Right atrium auricular region (tissue), 2 donors: ENCODE measurements at regions not wholly inside any gene's neighbourhood (a gene's known extent, or its start where the extent isn't known, plus 50 kb on each side); places are given as distances from the start of the nearest gene placed in this dataset.
"Not testable (repeated sequence)": the region's sequence is repeated elsewhere in the genome, so short reads cannot be mapped to it uniquely, and the experiment has no call there.

ENCODE experiments used
- DNase-seq: peaks from one replicate; pipeline ENCODE4 v3.0.0-alpha.2; 2019; ENCODE audit warnings: low spot score
- H3K27ac ChIP-seq, 2 donors: fragments of 200-600 bp; sonication (generic); 1 replicate in 1 of 2; 2 replicates in 1 of 2; pipeline ENCODE4 v1.5.1; 2016 to 2019
- H3K27me3 ChIP-seq, 2 donors: fragments of 200-600 bp; sonication (generic); one replicate each; pipeline versions ENCODE4 v1.5.1 to v1.6.0; 2017 to 2019
- H3K36me3 ChIP-seq: fragments of 200-600 bp; sonication (generic); one replicate; pipeline ENCODE4 v1.5.1; 2016
- H3K4me1 ChIP-seq, 2 donors: fragments of 200-600 bp; sonication (generic); one replicate each; pipeline versions ENCODE4 v1.5.1 to v1.6.0; 2017 to 2019
- H3K4me3 ChIP-seq, 2 donors: fragments of 200-600 bp; sonication (generic); 1 replicate in 1 of 2; 2 replicates in 1 of 2; pipeline ENCODE4 v1.5.1; 2017 to 2019; ENCODE audit warnings: mild to moderate bottlenecking in 1 of 2, moderate library complexity in 1 of 2
- H3K9me3 ChIP-seq, 2 donors: fragments of 200-600 bp; sonication (generic); one replicate each; pipeline ENCODE4 v1.5.1; 2019
- CTCF ChIP-seq, 2 donors: fragments of 200-600 bp; sonication (generic); IDR thresholded peaks; one replicate each; pipeline ENCODE4 v1.5.1; 2019; ENCODE audit warnings: antibody characterized with exemption in 2 of 2

- Histone ChIP-seq H3K4me3 (no peak overlapping the region), H3K4me1 (no peaks in the 10 kb centered on the region), H3K27me3 (no peaks in the 10 kb centered on the region), H3K9me3 (no peaks in the 10 kb centered on the region), H3K36me3 (no peaks in the 10 kb centered on the region), H3K27ac (no peak overlapping the region)
- DNase-seq = no peak
- TF ChIP-seq CTCF (IDR thresholded peaks at IDR 0.05) = no peak
Measured at GRCh38 chr2:12618576-12618975, 98.2 kb upstream of the TRIB2 start.

- H3K27me3 ChIP-seq = no peaks in the 10 kb centered on the region
- H3K9me3 ChIP-seq = no peaks in the 10 kb centered on the region
- no peak overlapping the region for H3K4me3 ChIP-seq
- H3K4me1 ChIP-seq = no peaks in the 10 kb centered on the region
- no peaks in the 10 kb centered on the region for H3K36me3 ChIP-seq
- H3K27ac ChIP-seq = no peak overlapping the region
- no peak for DNase-seq
- no peak for TF ChIP-seq CTCF (IDR thresholded peaks at IDR 0.05)
Measured at GRCh38 chr2:12619975-12620374, 96.8 kb upstream of the TRIB2 start.

DNA sequence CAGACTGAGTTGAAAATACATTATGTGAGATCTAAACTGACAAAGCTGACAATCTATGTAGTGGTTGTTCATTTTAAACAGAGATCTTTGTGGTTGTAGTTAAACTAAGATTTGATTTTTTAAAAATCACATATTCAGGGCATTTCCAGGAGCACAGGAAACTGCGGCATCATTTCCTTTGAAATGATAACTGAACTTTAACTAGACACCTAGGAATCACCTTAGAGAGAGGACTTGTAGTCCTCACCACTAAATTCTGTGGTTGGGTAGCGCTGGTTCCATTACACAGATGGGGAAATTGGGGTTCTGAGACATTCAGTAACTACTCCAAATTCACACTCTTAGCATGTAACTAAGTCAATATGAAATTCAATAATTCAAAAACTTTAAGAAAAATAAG lies 96.0 kb upstream of the TRIB2 start:
- no peak for TF ChIP-seq CTCF (IDR thresholded peaks at IDR 0.05)
- H3K36me3 ChIP-seq = no peaks in the 10 kb centered on the region
- no peaks in the 10 kb centered on the region for H3K4me1 ChIP-seq
- H3K9me3 ChIP-seq = no peaks in the 10 kb centered on the region
- no peak overlapping the region for H3K27ac ChIP-seq
- no peaks in the 10 kb centered on the region for H3K27me3 ChIP-seq
- H3K4me3 ChIP-seq = no peak overlapping the region
- DNase-seq = no peak

DNA sequence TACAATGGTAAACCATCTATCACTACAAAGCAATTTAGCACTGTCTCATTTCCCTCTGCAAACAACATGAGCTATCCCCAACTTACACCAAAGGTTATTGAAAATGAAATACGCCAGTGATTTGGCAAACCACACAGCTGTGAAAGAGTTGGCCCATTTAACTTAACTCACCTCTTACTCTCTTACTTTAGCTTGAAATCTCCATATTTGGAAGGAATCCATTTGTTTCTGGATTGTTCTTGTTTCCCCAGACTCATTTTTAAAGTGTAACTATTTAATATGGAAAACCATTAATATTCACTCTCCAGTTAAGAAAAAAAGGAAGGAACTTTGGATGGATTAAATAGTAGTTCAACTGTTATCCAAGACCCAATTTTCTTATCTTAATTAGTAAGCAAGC lies 93.7 kb upstream of the TRIB2 start:
- H3K27me3 ChIP-seq = no peaks in the 10 kb centered on the region
- no peak overlapping the region for H3K27ac ChIP-seq
- H3K9me3 ChIP-seq = no peaks in the 10 kb centered on the region
- TF ChIP-seq CTCF (IDR thresholded peaks at IDR 0.05) = no peak
- no peaks in the 10 kb centered on the region for H3K4me1 ChIP-seq
- no peaks in the 10 kb centered on the region for H3K36me3 ChIP-seq
- no peak overlapping the region for H3K4me3 ChIP-seq
- no peak for DNase-seq

DNA sequence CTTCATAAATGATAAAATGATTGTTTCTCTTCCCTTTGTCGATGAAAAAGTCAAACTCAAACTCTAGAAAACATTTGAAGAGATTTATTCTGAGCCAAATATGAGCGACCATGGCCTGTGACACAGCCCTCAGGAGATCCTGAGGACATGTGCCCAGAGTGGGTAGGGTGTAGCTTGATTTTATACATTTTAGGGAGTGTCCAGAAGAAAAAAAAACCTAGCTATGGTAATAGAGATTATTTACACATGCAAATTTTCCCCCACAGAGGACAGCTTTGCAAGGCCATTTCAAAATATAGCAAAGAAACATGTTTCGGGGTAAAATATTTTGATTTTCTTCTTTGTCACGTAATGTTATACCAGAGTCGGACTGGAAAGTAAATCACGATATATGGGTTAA lies 92.4 kb upstream of the TRIB2 start:
- no peaks in the 10 kb centered on the region for H3K4me1 ChIP-seq
- no peak for DNase-seq
- no peak for TF ChIP-seq CTCF (IDR thresholded peaks at IDR 0.05)
- no peaks in the 10 kb centered on the region for H3K27me3 ChIP-seq
- no peak overlapping the region for H3K27ac ChIP-seq
- no peaks in the 10 kb centered on the region for H3K36me3 ChIP-seq
- no peaks in the 10 kb centered on the region for H3K9me3 ChIP-seq
- H3K4me3 ChIP-seq = no peak overlapping the region

DNA sequence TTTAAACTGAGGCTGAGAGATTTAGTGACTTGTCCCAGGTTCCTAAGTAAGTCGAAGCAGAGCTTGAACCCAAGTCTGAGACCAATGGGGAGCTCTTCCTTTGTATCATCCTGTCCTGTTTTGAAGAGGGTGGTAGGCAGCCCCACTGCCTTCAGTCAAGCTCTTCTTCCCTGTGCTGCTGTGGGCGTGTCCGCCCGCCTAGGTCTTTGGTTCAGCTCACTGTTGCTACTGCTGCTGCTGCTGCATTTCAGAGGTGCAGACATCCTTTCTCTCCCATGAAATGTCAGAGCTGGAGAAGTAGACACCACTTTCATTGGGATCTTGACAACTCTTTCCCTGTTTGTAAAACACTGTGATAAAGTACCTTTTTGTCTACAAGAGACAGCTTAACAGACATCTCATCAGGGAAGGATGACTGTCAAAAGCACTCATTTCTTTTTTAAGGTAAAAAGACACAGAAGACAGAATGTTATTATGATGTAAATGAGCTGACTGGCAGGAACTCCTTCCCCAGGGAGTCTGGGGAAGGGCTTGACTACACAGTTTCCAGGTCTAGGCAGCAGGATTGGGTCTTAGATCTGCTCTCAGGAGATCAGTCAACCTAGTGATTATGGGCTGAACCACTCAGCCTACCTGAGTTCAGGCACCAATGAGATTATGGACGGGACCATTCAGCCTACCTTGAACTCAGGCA lies 91.7 kb upstream of the TRIB2 start:
- H3K4me3 ChIP-seq = no peak overlapping the region
- TF ChIP-seq CTCF (IDR thresholded peaks at IDR 0.05) = no peak
- no peak for DNase-seq
- no peaks in the 10 kb centered on the region for H3K9me3 ChIP-seq
- H3K4me1 ChIP-seq = no peaks in the 10 kb centered on the region
- no peak overlapping the region for H3K27ac ChIP-seq
- no peaks in the 10 kb centered on the region for H3K36me3 ChIP-seq
- no peaks in the 10 kb centered on the region for H3K27me3 ChIP-seq

DNA sequence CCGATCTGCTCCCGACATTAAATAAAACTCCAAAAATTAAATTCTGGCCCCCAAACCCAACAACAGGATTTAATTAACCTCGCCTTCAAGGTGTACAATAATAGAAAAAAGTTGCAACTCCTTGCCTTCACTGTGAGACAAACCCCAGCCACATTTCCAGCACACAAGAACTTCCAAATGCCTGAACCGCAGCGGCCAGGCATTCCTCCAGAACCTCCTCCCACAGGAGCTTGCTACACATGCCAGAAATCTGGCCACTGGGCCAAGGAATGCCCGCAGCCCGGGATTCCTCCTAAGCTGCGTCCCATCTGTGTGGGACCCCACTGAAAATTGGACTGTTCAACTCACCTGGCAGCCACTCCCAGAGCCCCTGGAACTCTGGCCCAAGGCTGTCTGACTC lies 88.2 kb upstream of the TRIB2 start:
- not testable (repeated sequence) for DNase-seq, H3K4me1 ChIP-seq, H3K27ac ChIP-seq, H3K4me3 ChIP-seq, H3K27me3 ChIP-seq, H3K9me3 ChIP-seq, H3K36me3 ChIP-seq
